Uterus (tissue), 2 donors: ENCODE measurements at regions not wholly inside any gene's neighbourhood (a gene's known extent, or its start where the extent isn't known, plus 50 kb on each side); places are given as distances from the start of the nearest gene placed in this dataset.

Experiments
- CTCF ChIP-seq, 4 experiments: fragments of 200-600 bp in 2 of 4; fragments of 450-650 bp in 2 of 4; sonication (generic) in 2 of 4; IDR thresholded peaks; one replicate each; pipeline ENCODE4 v1.5.1; 2016 to 2019; ENCODE audit warnings: antibody characterized with exemption in 4 of 4, mild to moderate bottlenecking in 2 of 4, moderate library complexity in 1 of 4
- POLR2A ChIP-seq, 2 donors: fragments of 450-650 bp; IDR thresholded peaks; one replicate each; pipeline ENCODE4 v1.6.1; 2016; ENCODE audit warnings: antibody characterized with exemption in 2 of 2, mild to moderate bottlenecking in 1 of 2, moderate library complexity in 1 of 2

DNA sequence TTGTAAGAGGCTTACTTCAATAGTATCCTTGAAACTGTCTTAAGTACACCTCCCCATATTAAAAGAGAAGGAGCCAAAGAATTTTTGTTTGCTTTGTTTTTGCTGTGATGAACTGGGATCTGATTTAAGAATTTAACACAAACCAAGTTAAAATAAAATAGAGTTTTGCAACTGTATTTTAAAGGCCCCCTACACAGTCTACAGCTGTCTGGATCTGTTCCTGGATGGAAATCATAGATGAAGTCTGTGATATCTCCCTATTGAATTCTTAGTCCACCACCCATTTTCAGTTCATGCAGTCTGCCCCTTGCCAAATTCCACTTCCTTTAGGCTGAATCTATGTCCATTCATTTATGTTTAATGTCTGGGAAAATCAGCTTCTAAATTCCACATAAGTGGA is 169.8 kb upstream of the MEOX2 start:
- TF ChIP-seq POLR2A (IDR thresholded peaks at IDR 0.05): no peak
- TF ChIP-seq CTCF (IDR thresholded peaks at IDR 0.05): no peak
